IMR-90 (cell line): ENCODE measurements at regions not wholly inside any gene's neighbourhood (a gene's known extent, or its start where the extent isn't known, plus 50 kb on each side); places are given as distances from the start of the nearest gene placed in this dataset.

ENCODE experiments used
- ATAC-seq: fragments of 200-7000 bp; cut with Tn5 transposase; 2 replicates; pipeline ENCODE4 v1.9.1; 2020; ENCODE audit warnings: low read depth, mild to moderate bottlenecking, moderate library complexity
- BruUV-seq: library from RNA; stranded (reverse); fragments of 400-500 nt; replicated peaks from 2 replicates; lab custom pipeline; 2021; lab: Mats Ljungman, UMichigan
- CTCF ChIA-PET: fragments of 300-600 bp; formaldehyde crosslinking; extraction: SDS; loops from one replicate; lab custom pipeline; 2021; ENCODE audit warnings: antibody characterized with exemption; lab: Yijun Ruan, JAX
- POLR2A ChIA-PET: fragments of 300-600 bp; sonication (Branson Sonifier 250); formaldehyde crosslinking; loops from one replicate; lab custom pipeline; 2022; ENCODE audit warnings: antibody characterized with exemption; ENCODE audit not compliant: unreplicated experiment; lab: Charles Lee
- DNase-seq: peaks from one replicate; pipeline ENCODE4 v3.0.0; 2013
- H2AFZ ChIP-seq: replicated peaks from 2 replicates; pipeline ENCODE3; 2013; ENCODE audit warnings: low read length, mild to moderate bottlenecking; ENCODE audit not compliant: poor library complexity
- H2AK5ac ChIP-seq: 2 replicates; pipeline ENCODE4 v1.6.1; 2013; ENCODE audit warnings: low read depth, low read length, inconsistent platforms
- H2AK9ac ChIP-seq: replicated peaks from 2 replicates; pipeline ENCODE3; 2013; ENCODE audit warnings: mild to moderate bottlenecking, low read depth, low read length, moderate library complexity; ENCODE audit not compliant: poor library complexity
- H2BK120ac ChIP-seq: 2 replicates; pipeline ENCODE4 v1.6.1; 2013; ENCODE audit warnings: low read depth, low read length, inconsistent platforms
- H2BK15ac ChIP-seq: 3 replicates; pipeline ENCODE4 v1.6.1; 2013; ENCODE audit warnings: low read depth, low read length, inconsistent platforms
- H2BK20ac ChIP-seq: 2 replicates; pipeline ENCODE4 v1.6.1; 2013; ENCODE audit warnings: low read depth, mild to moderate bottlenecking, inconsistent platforms, low read length, moderate library complexity
- H2BK5ac ChIP-seq: 2 replicates; pipeline ENCODE4 v1.6.1; 2013; ENCODE audit warnings: mild to moderate bottlenecking, low read depth, low read length, inconsistent platforms; ENCODE audit not compliant: poor library complexity, severe bottlenecking
- H3K14ac ChIP-seq: replicated peaks from 2 replicates; pipeline ENCODE4 v1.6.1; 2013; ENCODE audit warnings: low read depth, low read length, inconsistent platforms
- H3K18ac ChIP-seq: 2 replicates; pipeline ENCODE4 v1.6.1; 2013; ENCODE audit warnings: low read depth, low read length, control low read depth
- H3K23ac ChIP-seq: 2 replicates; pipeline ENCODE4 v1.6.1; 2013; ENCODE audit warnings: low read depth, low read length, inconsistent platforms
- H3K27ac ChIP-seq: 2 replicates; pipeline ENCODE4 v1.5.1; 2013; ENCODE audit warnings: mild to moderate bottlenecking, control low read depth, low read length; ENCODE audit not compliant: insufficient read depth
- H3K27me3 ChIP-seq: 2 replicates; pipeline ENCODE4 v1.6.1; 2013; ENCODE audit warnings: low read length; ENCODE audit not compliant: control insufficient read depth, insufficient read depth
- H3K36me3 ChIP-seq: 2 replicates; pipeline ENCODE4 v1.6.1; 2013; ENCODE audit warnings: low read length, mixed read lengths; ENCODE audit not compliant: control insufficient read depth, insufficient read depth
- H3K4ac ChIP-seq: 2 replicates; pipeline ENCODE4 v1.6.1; 2013; ENCODE audit warnings: low read depth, low read length, inconsistent platforms
- H3K4me1 ChIP-seq: 2 replicates; pipeline ENCODE4 v1.6.1; 2013; ENCODE audit warnings: low read length, mixed read lengths; ENCODE audit not compliant: control insufficient read depth, insufficient read depth
- H3K4me2 ChIP-seq: 2 replicates; pipeline ENCODE4 v1.6.1; 2013; ENCODE audit warnings: low read depth, mild to moderate bottlenecking, control low read depth, low read length, moderate library complexity
- H3K4me3 ChIP-seq: 2 replicates; pipeline ENCODE4 v1.5.1; 2013; ENCODE audit warnings: low read depth, mild to moderate bottlenecking, control low read depth, low read length, moderate library complexity; ENCODE audit not compliant: insufficient read depth
- H3K56ac ChIP-seq: 2 replicates; pipeline ENCODE4 v1.6.1; 2013; ENCODE audit warnings: low read length, inconsistent platforms; ENCODE audit not compliant: insufficient read depth; ENCODE audit errors: extremely low read depth
- H3K79me1 ChIP-seq, 2 experiments: 2 replicates each; pipeline ENCODE4 v1.6.1; 2013; ENCODE audit warnings: low read length in 2 of 2, inconsistent platforms in 1 of 2, low read depth in 1 of 2
- H3K9ac ChIP-seq: 2 replicates; pipeline ENCODE4 v1.6.1; 2013; ENCODE audit warnings: low read depth, low read length, control low read depth
- H3K9me1 ChIP-seq: 2 replicates; pipeline ENCODE4 v1.6.1; 2013; ENCODE audit warnings: low read length, inconsistent platforms; ENCODE audit not compliant: insufficient read depth
- H3K9me3 ChIP-seq: 2 replicates; pipeline ENCODE4 v1.6.1; 2013; ENCODE audit warnings: low read length; ENCODE audit not compliant: control insufficient read depth, insufficient read depth
- H4K20me1 ChIP-seq: 2 replicates; pipeline ENCODE4 v1.6.1; 2013; ENCODE audit warnings: low read length, inconsistent platforms; ENCODE audit not compliant: insufficient read depth
- H4K5ac ChIP-seq: 2 replicates; pipeline ENCODE4 v1.6.1; 2013; ENCODE audit warnings: mild to moderate bottlenecking, low read depth, low read length, control low read depth
- H4K8ac ChIP-seq, 2 experiments: 2 replicates each; pipeline ENCODE4 v1.6.1; 2013; ENCODE audit warnings: low read depth in 2 of 2, low read length in 2 of 2, control low read depth in 1 of 2, inconsistent platforms in 1 of 2
- H4K91ac ChIP-seq: 2 replicates; pipeline ENCODE4 v1.6.1; 2013; ENCODE audit warnings: low read depth, low read length, inconsistent platforms; ENCODE audit not compliant: insufficient read depth
- BHLHE40 ChIP-seq: fragments of 150-350 bp; IDR thresholded peaks from 2 replicates; pipeline ENCODE4 v1.6.1; 2016; ENCODE audit warnings: mild to moderate bottlenecking, low read depth, low read length
- CEBPB ChIP-seq: IDR thresholded peaks from 2 replicates; pipeline ENCODE4 v1.6.1; 2012; ENCODE audit warnings: low read depth, low read length, improper control_type of control experiment
- CHD1 ChIP-seq: IDR thresholded peaks from 2 replicates; pipeline ENCODE4 v1.6.1; 2012; ENCODE audit warnings: low read depth, low read length, improper control_type of control experiment
- CTCF ChIP-seq: conservative IDR thresholded peaks from 2 replicates; pipeline ENCODE4 v1.5.1; 2012; ENCODE audit warnings: mild to moderate bottlenecking, low read depth, low read length, improper control_type of control experiment
- FOS ChIP-seq: fragments of 150-350 bp; IDR thresholded peaks from 2 replicates; pipeline ENCODE4 v1.6.1; 2016; ENCODE audit warnings: low read depth, low read length
- MAFK ChIP-seq: IDR thresholded peaks from 2 replicates; pipeline ENCODE4 v1.6.1; 2012; ENCODE audit warnings: low read depth, low read length, improper control_type of control experiment
- MAZ ChIP-seq: IDR thresholded peaks from 2 replicates; pipeline ENCODE4 v1.6.1; 2012; ENCODE audit warnings: low read depth, mild to moderate bottlenecking, low read length, improper control_type of control experiment, moderate library complexity, borderline replicate concordance
- MXI1 ChIP-seq: IDR thresholded peaks from 2 replicates; pipeline ENCODE4 v1.6.1; 2012; ENCODE audit warnings: low read depth, mild to moderate bottlenecking, low read length, moderate library complexity, borderline replicate concordance
- NFE2L2 ChIP-seq: fragments of 150-350 bp; IDR thresholded peaks from 2 replicates; pipeline ENCODE4 v1.6.1; 2016; ENCODE audit warnings: low read depth, mild to moderate bottlenecking, low read length
- POLR2A ChIP-seq: IDR thresholded peaks from 2 replicates; pipeline ENCODE4 v1.6.1; 2012; ENCODE audit warnings: mild to moderate bottlenecking, low read depth, low read length
- RAD21 ChIP-seq: IDR thresholded peaks from 2 replicates; pipeline ENCODE4 v1.6.1; 2012; ENCODE audit warnings: low read length, improper control_type of control experiment
- RCOR1 ChIP-seq: IDR thresholded peaks from 2 replicates; pipeline ENCODE4 v1.6.1; 2012; ENCODE audit warnings: mild to moderate bottlenecking, low read length, improper control_type of control experiment; ENCODE audit not compliant: insufficient replicate concordance
- RFX5 ChIP-seq: IDR thresholded peaks from 2 replicates; pipeline ENCODE4 v1.8.0; 2012; ENCODE audit warnings: low read depth, mild to moderate bottlenecking, low read length, moderate library complexity
- SMC3 ChIP-seq: fragments of 150-350 bp; IDR thresholded peaks from 2 replicates; pipeline ENCODE4 v1.6.1; 2016; ENCODE audit warnings: low read depth, mild to moderate bottlenecking, antibody characterized with exemption, low read length, moderate library complexity
- WGBS, 2 experiments: methylation state at CpG; one replicate each; pipeline versions ENCODE4 v1.1.5 to v1.1.7; 2013; ENCODE audit warnings: missing lambda C conversion rate in 2 of 2; ENCODE audit not compliant: insufficient read length in 1 of 2; ENCODE audit errors: extremely low coverage in 2 of 2; 5-methylcytosine and 5-hydroxymethylcytosine counted together
- dilution Hi-C: fragments of 300-500 bp; cut with HindIII; formaldehyde crosslinking; loops from one replicate; pipeline ENCODE4 v1.14.3; 2018; ENCODE audit warnings: low sequenced_read_pairs; ENCODE audit not compliant: unreplicated experiment
- in situ Hi-C: fragments of 300-500 bp; cut with MboI; formaldehyde crosslinking; loops from 3 replicates; pipeline ENCODE4 v1.14.3; 2019; ENCODE audit warnings: low sequenced_read_pairs, inconsistent platforms, mixed read lengths
- intact Hi-C: fragments of 100-400 bp; cut with micrococcal nuclease; formaldehyde crosslinking; loops from 2 replicates; pipeline ENCODE4 v1.10.0; 2022
- TF ChIP-seq, protein P1 (sequence below): fragments of 150-350 bp; IDR thresholded peaks from 2 replicates; pipeline ENCODE4 v1.6.1; 2017; ENCODE audit warnings: mild to moderate bottlenecking, antibody characterized with exemption, low read length, low read depth
- TF ChIP-seq, protein P2 (sequence below): fragments of 150-350 bp; IDR thresholded peaks from 2 replicates; pipeline ENCODE4 v1.6.1; 2016; ENCODE audit warnings: low read depth, mild to moderate bottlenecking, low read length, moderate library complexity, borderline replicate concordance

GRCh38 chr11:15547685-15548084 lies 433.0 kb downstream of the INSC start:
- Histone ChIP-seq H3K14ac (no peak overlapping the region), H2BK20ac (no peak overlapping the region), H2BK5ac (no peak overlapping the region), H3K9ac (no peak overlapping the region), H3K79me1 (no peaks in the 10 kb centered on the region), H3K4me2 (no peak overlapping the region), H3K56ac (no peak overlapping the region), H4K8ac (no peak overlapping the region), H3K27ac (no peak overlapping the region), H2AK5ac (no peak overlapping the region), H3K18ac (no peak overlapping the region), H3K4me1 (no peaks in the 10 kb centered on the region), H3K9me1 (no peaks in the 10 kb centered on the region), H2BK15ac (no peak overlapping the region), H2AK9ac (no peak overlapping the region), H3K36me3 (no peaks in the 10 kb centered on the region), H4K5ac (no peak overlapping the region), H4K91ac (no peak overlapping the region), H4K20me1 (no peaks in the 10 kb centered on the region), H2AFZ (no peak overlapping the region), H3K4ac (no peak overlapping the region), H3K9me3 (no peaks in the 10 kb centered on the region), H3K27me3 (no peaks in the 10 kb centered on the region), H3K23ac (no peak overlapping the region), H3K4me3 (no peak overlapping the region), H2BK120ac (no peak overlapping the region)
- no TSS peak for BruUV-seq
- ATAC-seq (no peak), DNase-seq (no peak)
- dilution Hi-C loops, result no loop called here
- WGBS, 2 experiments, result 60% methylated on average over 1 of the region's 3 CpGs; no CpG with 5 or more reads in 1 of the 2 experiments
- in situ Hi-C loops, result no loop called here
- TF ChIP-seq NFE2L2 (no peak), CEBPB (no peak), SMC3 (no peak), FOS (no peak), MAFK (no peak), RCOR1 (no peak), RFX5 (no peak), CTCF (no peak), CHD1 (no peak), BHLHE40 (no peak), POLR2A (no peak), RAD21 (no peak), MXI1 (no peak), MAZ (no peak)
- TF ChIP-seq, protein P1, sequence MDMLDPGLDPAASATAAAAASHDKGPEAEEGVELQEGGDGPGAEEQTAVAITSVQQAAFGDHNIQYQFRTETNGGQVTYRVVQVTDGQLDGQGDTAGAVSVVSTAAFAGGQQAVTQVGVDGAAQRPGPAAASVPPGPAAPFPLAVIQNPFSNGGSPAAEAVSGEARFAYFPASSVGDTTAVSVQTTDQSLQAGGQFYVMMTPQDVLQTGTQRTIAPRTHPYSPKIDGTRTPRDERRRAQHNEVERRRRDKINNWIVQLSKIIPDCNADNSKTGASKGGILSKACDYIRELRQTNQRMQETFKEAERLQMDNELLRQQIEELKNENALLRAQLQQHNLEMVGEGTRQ, result no peak
- TF ChIP-seq, protein P2, sequence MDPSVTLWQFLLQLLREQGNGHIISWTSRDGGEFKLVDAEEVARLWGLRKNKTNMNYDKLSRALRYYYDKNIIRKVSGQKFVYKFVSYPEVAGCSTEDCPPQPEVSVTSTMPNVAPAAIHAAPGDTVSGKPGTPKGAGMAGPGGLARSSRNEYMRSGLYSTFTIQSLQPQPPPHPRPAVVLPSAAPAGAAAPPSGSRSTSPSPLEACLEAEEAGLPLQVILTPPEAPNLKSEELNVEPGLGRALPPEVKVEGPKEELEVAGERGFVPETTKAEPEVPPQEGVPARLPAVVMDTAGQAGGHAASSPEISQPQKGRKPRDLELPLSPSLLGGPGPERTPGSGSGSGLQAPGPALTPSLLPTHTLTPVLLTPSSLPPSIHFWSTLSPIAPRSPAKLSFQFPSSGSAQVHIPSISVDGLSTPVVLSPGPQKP, result no peak
- intact Hi-C loops, result no loop called here
- CTCF ChIA-PET, result no interaction called here
- POLR2A ChIA-PET, result no interaction called here
